GM13976 (cell line): ENCODE measurements at regions not wholly inside any gene's neighbourhood (a gene's known extent, or its start where the extent isn't known, plus 50 kb on each side); places are given as distances from the start of the nearest gene placed in this dataset.

Experiments used
- DNase-seq: peaks from one replicate; pipeline ENCODE4 v3.0.0; 2012; ENCODE audit warnings: low spot score
- CTCF ChIP-seq: IDR thresholded peaks from 2 replicates; pipeline ENCODE4 v1.5.1; 2012; ENCODE audit warnings: borderline replicate concordance, mild to moderate bottlenecking; ENCODE audit not compliant: insufficient read depth; ENCODE audit errors: extremely low read depth, missing control alignments, control extremely low read depth
- in situ Hi-C: fragments of 300-500 bp; cut with MboI; formaldehyde crosslinking; loops from one replicate; pipeline ENCODE4 v1.12.0; 2022; ENCODE audit warnings: low sequenced_read_pairs, mixed read lengths, inconsistent platforms; ENCODE audit not compliant: unreplicated experiment

GRCh38 chr7:149714081-149714909 lies 59.1 kb downstream of the ZNF467 start:
- in situ Hi-C loops: no loop called here
- no peak for TF ChIP-seq CTCF
- peak; percentile 99 for DNase-seq

- TF ChIP-seq CTCF: no peak
- no peak for DNase-seq
- in situ Hi-C loops: no loop called here
Measured at GRCh38 chr7:149713731-149714068, 59.7 kb downstream of the ZNF467 start.

GRCh38 chr7:149713061-149713730 lies 60.2 kb downstream of the ZNF467 start:
- no peak for TF ChIP-seq CTCF
- in situ Hi-C loops: no loop called here
- no peak for DNase-seq

- no peak for TF ChIP-seq CTCF
- in situ Hi-C loops: no loop called here
- no peak for DNase-seq
Measured at GRCh38 chr7:149708026-149708425, 65.4 kb downstream of the ZNF467 start.

GRCh38 chr7:149707448-149707886 lies 65.9 kb downstream of the ZNF467 start:
- in situ Hi-C loops: no loop called here
- no peak for DNase-seq
- TF ChIP-seq CTCF: no peak

- in situ Hi-C loops: no loop called here
- no peak for DNase-seq
Measured at GRCh38 chr7:149706398-149706797, 67.0 kb downstream of the ZNF467 start.

More at GRCh38 chr7:149706398-149706797, 67.0 kb downstream of the ZNF467 start:
- TF ChIP-seq CTCF: no peak
